Stomach (tissue), 4 donors: ENCODE measurements at regions not wholly inside any gene's neighbourhood (a gene's known extent, or its start where the extent isn't known, plus 50 kb on each side); places are given as distances from the start of the nearest gene placed in this dataset.

Experiments used
- CTCF ChIP-seq, 7 experiments: fragments of 450-650 bp in 4 of 7; fragments of 200-600 bp in 3 of 7; sonication (generic) in 3 of 7; IDR thresholded peaks; one replicate each; pipeline ENCODE4 v1.5.1; 2016 to 2019; ENCODE audit warnings: antibody characterized with exemption in 7 of 7, control low read depth in 2 of 7, mild to moderate bottlenecking in 1 of 7
- EP300 ChIP-seq: sonication (generic); formaldehyde crosslinking; IDR thresholded peaks from one replicate; pipeline ENCODE4 v1.6.1; 2017; ENCODE audit warnings: antibody characterized with exemption
- POLR2A ChIP-seq, 4 donors: fragments of 450-650 bp; IDR thresholded peaks; one replicate each; pipeline ENCODE4 v1.6.1; 2016; ENCODE audit warnings: antibody characterized with exemption in 4 of 4, control low read depth in 2 of 4, mild to moderate bottlenecking in 1 of 4, moderate library complexity in 1 of 4
- POLR2AphosphoS5 ChIP-seq, 3 donors: sonication (generic); formaldehyde crosslinking; IDR thresholded peaks; one replicate each; pipeline ENCODE4 v1.6.1; 2016; ENCODE audit warnings: antibody characterized with exemption in 3 of 3

- no peak for TF ChIP-seq EP300
- TF ChIP-seq CTCF (IDR thresholded peaks at IDR 0.05) = no peak
- no peak for TF ChIP-seq POLR2A (IDR thresholded peaks at IDR 0.05)
- no peak for TF ChIP-seq POLR2AphosphoS5 (IDR thresholded peaks at IDR 0.05)
Observed at GRCh38 chr2:106280722-106281446, 86.8 kb upstream of the UXS1 start.
